Neuronal stem cell (in vitro differentiated cells): ENCODE measurements at regions not wholly inside any gene's neighbourhood (a gene's known extent, or its start where the extent isn't known, plus 50 kb on each side); places are given as distances from the start of the nearest gene placed in this dataset.

Source experiments
- DNase-seq: peaks from one replicate; pipeline ENCODE4 v3.0.0-alpha.2; 2013; ENCODE audit warnings: low spot score
- H2AFZ ChIP-seq: one replicate; pipeline ENCODE4 v1.6.1; 2013; ENCODE audit warnings: mild to moderate bottlenecking, low read length, inconsistent platforms
- H2AK5ac ChIP-seq: 2 replicates; pipeline ENCODE4 v1.6.1; 2013; ENCODE audit warnings: low read depth, mild to moderate bottlenecking, inconsistent platforms, low read length, moderate library complexity, mixed read lengths
- H2BK120ac ChIP-seq: 2 replicates; pipeline ENCODE4 v1.6.1; 2013; ENCODE audit warnings: low read depth, mild to moderate bottlenecking, inconsistent platforms, low read length, moderate library complexity, mixed read lengths
- H2BK12ac ChIP-seq: one replicate; pipeline ENCODE4 v1.6.1; 2013; ENCODE audit warnings: low read length, inconsistent platforms
- H2BK15ac ChIP-seq: 2 replicates; pipeline ENCODE4 v1.6.1; 2013; ENCODE audit warnings: mild to moderate bottlenecking, low read length, inconsistent platforms, mixed read lengths
- H2BK5ac ChIP-seq: one replicate; pipeline ENCODE4 v1.6.1; 2013; ENCODE audit warnings: inconsistent platforms, mild to moderate bottlenecking, low read length, moderate library complexity
- H3K14ac ChIP-seq: one replicate; pipeline ENCODE4 v1.6.1; 2013; ENCODE audit warnings: low read length, inconsistent platforms
- H3K18ac ChIP-seq: 2 replicates; pipeline ENCODE4 v1.6.1; 2013; ENCODE audit warnings: low read length, inconsistent platforms
- H3K23ac ChIP-seq: 2 replicates; pipeline ENCODE4 v1.6.1; 2013; ENCODE audit warnings: low read depth, mild to moderate bottlenecking, mixed read lengths, low read length, inconsistent platforms; ENCODE audit not compliant: poor library complexity
- H3K27ac ChIP-seq: replicated peaks from 3 replicates; pipeline ENCODE4 v1.5.1; 2013; ENCODE audit warnings: low read length, inconsistent platforms
- H3K27me3 ChIP-seq, 3 experiments: 2 replicates each; pipeline ENCODE4 v1.6.1; 2013; ENCODE audit warnings: low read length in 3 of 3, mild to moderate bottlenecking in 2 of 3, inconsistent platforms in 1 of 3, low read depth in 1 of 3, mixed read lengths in 1 of 3, moderate library complexity in 1 of 3; ENCODE audit not compliant: control insufficient read depth in 3 of 3, insufficient read depth in 3 of 3
- H3K36me3 ChIP-seq, 2 donors: replicated peaks in 1 of 2; 2 replicates each; pipeline ENCODE4 v1.6.1; 2013; ENCODE audit warnings: low read length in 2 of 2; ENCODE audit not compliant: control insufficient read depth in 2 of 2, insufficient read depth in 2 of 2
- H3K4ac ChIP-seq: 2 replicates; pipeline ENCODE4 v1.6.1; 2013; ENCODE audit warnings: inconsistent platforms, mild to moderate bottlenecking, low read length, moderate library complexity
- H3K4me1 ChIP-seq, 2 donors: 1 replicate in 1 of 2; 2 replicates in 1 of 2; pipeline ENCODE4 v1.6.1; 2013; ENCODE audit warnings: low read length in 2 of 2, low read depth in 1 of 2; ENCODE audit not compliant: control insufficient read depth in 2 of 2, insufficient read depth in 1 of 2
- H3K4me2 ChIP-seq: one replicate; pipeline ENCODE4 v1.6.1; 2013; ENCODE audit warnings: mild to moderate bottlenecking, low read length, inconsistent platforms; ENCODE audit not compliant: insufficient read depth, poor library complexity, severe bottlenecking
- H3K4me3 ChIP-seq, 2 donors: 2 replicates each; pipeline ENCODE4 v1.5.1; 2013; ENCODE audit warnings: low read length in 2 of 2, mild to moderate bottlenecking in 2 of 2, inconsistent platforms in 1 of 2, moderate library complexity in 1 of 2
- H3K79me1 ChIP-seq: one replicate; pipeline ENCODE4 v1.6.1; 2013; ENCODE audit warnings: low read depth, mild to moderate bottlenecking, inconsistent platforms, low read length, moderate library complexity
- H3K9ac ChIP-seq: one replicate; pipeline ENCODE4 v1.6.1; 2013; ENCODE audit warnings: mild to moderate bottlenecking, low read depth, low read length, inconsistent platforms; ENCODE audit not compliant: poor library complexity
- H3K9me3 ChIP-seq, 2 donors: replicated peaks in 1 of 2; 2 replicates each; pipeline versions ENCODE3 to v1.6.1; 2013; ENCODE audit warnings: low read length in 2 of 2, mild to moderate bottlenecking in 2 of 2, inconsistent platforms in 1 of 2, low read depth in 1 of 2, mixed read lengths in 1 of 2, moderate library complexity in 1 of 2; ENCODE audit not compliant: control insufficient read depth in 2 of 2, insufficient read depth in 1 of 2
- H4K8ac ChIP-seq: one replicate; pipeline ENCODE4 v1.6.1; 2013; ENCODE audit warnings: low read depth, mild to moderate bottlenecking, inconsistent platforms, low read length, moderate library complexity
- H4K91ac ChIP-seq: one replicate; pipeline ENCODE4 v1.6.1; 2013; ENCODE audit warnings: low read length, low read depth, mild to moderate bottlenecking, inconsistent platforms; ENCODE audit not compliant: poor library complexity
- WGBS, 2 donors: extraction: QIAGEN DNeasy Blood & Tissue Kit; methylation state at CpG; one replicate each; pipeline ENCODE4 v1.1.7; 2013; ENCODE audit warnings: missing lambda C conversion rate in 2 of 2, mixed read lengths in 1 of 2; ENCODE audit not compliant: insufficient read length in 2 of 2, insufficient replicate concordance in 1 of 2; ENCODE audit errors: extremely low coverage in 2 of 2; 5-methylcytosine and 5-hydroxymethylcytosine counted together

DNA sequence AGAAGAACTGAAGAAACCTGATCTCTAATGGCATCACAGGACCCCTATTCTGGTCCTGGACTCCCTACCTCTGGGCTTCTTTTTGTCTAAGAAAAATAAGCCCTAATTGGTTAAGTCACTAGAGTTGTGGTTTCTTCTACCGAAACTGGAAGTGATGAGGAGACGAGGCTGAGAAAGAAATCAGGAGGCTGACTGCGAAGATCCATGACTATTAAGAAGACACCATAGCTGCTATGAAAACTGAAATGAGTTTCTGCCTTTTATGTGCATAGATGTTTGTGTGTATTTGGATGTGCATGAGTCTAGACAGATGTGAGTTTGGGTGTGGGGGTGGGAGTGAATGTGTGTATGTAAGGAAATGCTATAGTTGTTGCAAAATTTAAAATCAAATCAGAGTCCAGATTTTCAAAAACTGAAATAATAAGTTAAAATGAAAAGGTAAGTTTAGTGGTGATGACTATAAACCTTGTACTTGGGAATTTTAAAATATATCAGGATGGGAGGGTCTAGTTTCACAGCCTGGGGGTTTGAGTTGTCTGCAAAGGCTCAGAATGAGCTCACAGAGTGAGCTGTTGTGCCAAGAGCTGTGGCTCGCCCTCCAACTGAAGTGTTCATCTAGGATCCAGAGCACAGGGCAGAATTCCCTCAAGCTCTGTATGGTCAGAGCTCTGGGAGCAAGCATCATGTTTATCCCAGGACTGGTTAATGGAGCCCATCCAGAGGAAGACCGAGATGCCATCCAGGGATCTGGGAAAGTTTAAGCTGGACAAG, 94.9 kb downstream of the VCPKMT start:
- no peak overlapping the region for H2BK15ac ChIP-seq
- no peak overlapping the region for H4K8ac ChIP-seq
- no peak overlapping the region for H3K4me3 ChIP-seq
- no peak overlapping the region for H4K91ac ChIP-seq
- no peak overlapping the region for H3K18ac ChIP-seq
- no peak overlapping the region for H2AK5ac ChIP-seq
- H3K4me1 ChIP-seq = no peaks in the 10 kb centered on the region
- H3K4ac ChIP-seq = no peak overlapping the region
- H3K14ac ChIP-seq = no peak overlapping the region
- no peak overlapping the region for H3K23ac ChIP-seq
- H3K4me2 ChIP-seq = no peak overlapping the region
- H2BK120ac ChIP-seq = no peak overlapping the region
- no peak overlapping the region for H2BK12ac ChIP-seq
- H3K27ac ChIP-seq = no peak overlapping the region
- H2BK5ac ChIP-seq = no peak overlapping the region
- no CpG with 5 or more reads among the region's 5 CpGs for WGBS, 2 donors
- DNase-seq = no peak
- H3K27me3 ChIP-seq = peaks cover 0 to 23% (median 0%) of the 10 kb centered on the region in 3 experiments
- H3K36me3 ChIP-seq = no peaks in the 10 kb centered on the region
- no peaks in the 10 kb centered on the region for H3K79me1 ChIP-seq
- H3K9me3 ChIP-seq = no peaks in the 10 kb centered on the region
- H3K9ac ChIP-seq = no peak overlapping the region
- H2AFZ ChIP-seq = no peak overlapping the region

DNA sequence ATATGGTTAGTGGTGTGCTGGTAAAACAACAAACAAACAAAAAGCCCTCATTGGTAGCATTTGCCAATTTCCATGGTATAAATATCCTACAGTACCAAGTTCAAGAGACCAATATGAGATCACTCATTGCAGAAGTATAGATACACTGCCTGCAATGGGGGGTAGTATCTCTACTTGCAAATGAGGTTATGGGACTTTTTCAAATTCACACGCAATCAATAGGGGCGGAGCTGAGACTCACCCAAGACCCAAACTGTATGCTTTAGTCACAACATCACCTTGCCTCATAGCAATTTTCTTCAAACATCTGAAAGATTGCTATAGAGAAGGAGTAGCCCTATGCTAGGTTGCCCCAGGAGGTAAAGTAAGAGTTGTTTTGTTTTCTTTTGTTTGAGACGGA, 93.7 kb downstream of the VCPKMT start:
- Histone ChIP-seq H2BK5ac (no peak overlapping the region), H3K27ac (no peak overlapping the region), H3K36me3 (no peaks in the 10 kb centered on the region), H3K4me1 (no peaks in the 10 kb centered on the region), H2AFZ (no peak overlapping the region), H2BK12ac (no peak overlapping the region), H3K4me2 (no peak overlapping the region), H3K18ac (no peak overlapping the region), H3K79me1 (no peaks in the 10 kb centered on the region), H3K9me3 (no peaks in the 10 kb centered on the region), H3K27me3 (peaks cover 0 to 15% (median 0%) of the 10 kb centered on the region in 3 experiments), H3K4ac (no peak overlapping the region), H3K14ac (no peak overlapping the region), H2BK15ac (no peak overlapping the region), H3K9ac (no peak overlapping the region), H3K23ac (no peak overlapping the region), H2BK120ac (no peak overlapping the region), H3K4me3 (no peak overlapping the region), H2AK5ac (no peak overlapping the region), H4K91ac (no peak overlapping the region), H4K8ac (no peak overlapping the region)
- WGBS, 2 donors = no CpG with 5 or more reads among the region's 3 CpGs
- DNase-seq = no peak

DNA sequence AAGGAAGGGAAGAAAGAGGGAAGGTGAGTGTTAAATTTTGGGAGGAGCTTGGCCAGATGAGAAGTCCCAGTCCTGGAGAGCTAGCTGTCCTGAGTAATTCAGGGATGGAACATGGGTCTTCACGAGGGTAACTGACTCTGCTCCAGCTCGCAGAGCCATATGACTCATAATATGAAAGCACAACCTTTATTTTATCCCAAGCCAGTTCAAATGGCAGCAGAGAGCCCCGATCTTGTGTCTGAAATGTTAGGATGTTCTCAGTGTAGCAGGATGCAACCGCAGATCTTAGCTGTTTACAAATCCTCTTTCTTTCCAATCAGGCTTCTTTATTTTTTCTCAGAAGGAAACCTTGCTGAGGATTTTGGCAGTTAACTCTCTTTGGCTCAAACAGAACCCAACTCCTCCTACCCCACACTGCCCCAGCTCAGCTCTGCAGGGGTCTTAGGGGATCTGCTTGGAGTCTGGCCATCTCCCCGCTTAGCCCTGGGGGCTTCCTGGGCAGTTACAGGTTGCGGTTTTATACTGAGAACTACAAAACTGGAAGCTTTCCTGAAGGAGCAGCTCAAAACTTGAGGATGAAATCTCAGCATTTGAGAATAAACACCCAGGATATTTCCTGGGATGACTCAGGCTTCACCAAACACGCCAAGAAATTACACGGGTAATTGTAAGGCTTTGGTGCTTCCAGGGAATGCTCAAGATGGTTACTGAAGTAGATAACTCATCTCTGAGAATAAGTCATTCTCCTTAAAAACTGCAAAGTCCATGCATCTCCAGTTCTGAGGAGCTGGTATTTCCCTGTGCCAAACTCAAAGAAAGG, 92.5 kb downstream of the VCPKMT start:
- H2AK5ac ChIP-seq = no peak overlapping the region
- no peak overlapping the region for H2BK120ac ChIP-seq
- H4K91ac ChIP-seq = no peak overlapping the region
- no peak overlapping the region for H3K14ac ChIP-seq
- no peak overlapping the region for H3K27ac ChIP-seq
- WGBS, 2 donors = no CpG with 5 or more reads among the region's 8 CpGs
- no peak overlapping the region for H2BK5ac ChIP-seq
- H3K4me2 ChIP-seq = no peak overlapping the region
- no peak overlapping the region for H3K9ac ChIP-seq
- no peak for DNase-seq
- H3K23ac ChIP-seq = no peak overlapping the region
- no peak overlapping the region for H3K18ac ChIP-seq
- no peak overlapping the region for H2BK12ac ChIP-seq
- no peaks in the 10 kb centered on the region for H3K36me3 ChIP-seq
- H3K79me1 ChIP-seq = no peaks in the 10 kb centered on the region
- peaks cover 0 to 4% (median 0%) of the 10 kb centered on the region in 3 experiments for H3K27me3 ChIP-seq
- H3K4me1 ChIP-seq = no peaks in the 10 kb centered on the region
- H3K9me3 ChIP-seq = no peaks in the 10 kb centered on the region
- no peak overlapping the region for H3K4ac ChIP-seq
- H2AFZ ChIP-seq = no peak overlapping the region
- H3K4me3 ChIP-seq = no peak overlapping the region
- no peak overlapping the region for H4K8ac ChIP-seq
- H2BK15ac ChIP-seq = no peak overlapping the region

DNA sequence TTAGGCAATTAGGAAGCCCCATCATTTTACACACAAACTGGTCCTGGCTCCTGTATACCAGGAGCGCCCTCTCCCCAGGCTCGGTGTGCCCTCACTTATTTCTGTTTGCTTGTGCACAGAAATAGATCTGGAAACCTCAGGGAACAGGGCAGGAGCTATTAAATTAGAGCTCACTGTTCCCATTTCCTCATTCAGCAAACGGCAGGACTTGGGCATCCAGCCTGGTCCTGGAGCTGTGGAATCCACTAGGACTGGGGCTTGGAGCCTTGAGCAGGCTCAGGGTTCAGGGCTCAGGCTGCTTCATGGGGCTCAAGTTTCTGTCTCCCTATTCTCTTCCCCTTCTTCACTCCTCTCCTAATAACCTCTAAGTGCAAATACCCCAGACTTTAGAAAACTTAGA, 91.3 kb downstream of the VCPKMT start:
- Histone ChIP-seq H3K4me3 (no peak overlapping the region), H3K14ac (no peak overlapping the region), H4K8ac (no peak overlapping the region), H3K23ac (no peak overlapping the region), H3K27me3 (no peaks in the 10 kb centered on the region), H2BK12ac (no peak overlapping the region), H3K9me3 (no peaks in the 10 kb centered on the region), H2AK5ac (no peak overlapping the region), H3K9ac (no peak overlapping the region), H2BK5ac (no peak overlapping the region), H3K27ac (no peak overlapping the region), H4K91ac (no peak overlapping the region), H3K4me2 (no peak overlapping the region), H2AFZ (no peak overlapping the region), H3K18ac (no peak overlapping the region), H2BK120ac (no peak overlapping the region), H2BK15ac (no peak overlapping the region), H3K36me3 (no peaks in the 10 kb centered on the region), H3K79me1 (no peaks in the 10 kb centered on the region), H3K4ac (no peak overlapping the region), H3K4me1 (no peaks in the 10 kb centered on the region)
- DNase-seq = no peak
- WGBS, 2 donors = no CpG with 5 or more reads among the region's 3 CpGs
